ENCODE measurements at regions not wholly inside any gene's neighbourhood (a gene's known extent, or its start where the extent isn't known, plus 50 kb on each side); places are given as distances from the start of the nearest gene placed in this dataset.

DNA sequence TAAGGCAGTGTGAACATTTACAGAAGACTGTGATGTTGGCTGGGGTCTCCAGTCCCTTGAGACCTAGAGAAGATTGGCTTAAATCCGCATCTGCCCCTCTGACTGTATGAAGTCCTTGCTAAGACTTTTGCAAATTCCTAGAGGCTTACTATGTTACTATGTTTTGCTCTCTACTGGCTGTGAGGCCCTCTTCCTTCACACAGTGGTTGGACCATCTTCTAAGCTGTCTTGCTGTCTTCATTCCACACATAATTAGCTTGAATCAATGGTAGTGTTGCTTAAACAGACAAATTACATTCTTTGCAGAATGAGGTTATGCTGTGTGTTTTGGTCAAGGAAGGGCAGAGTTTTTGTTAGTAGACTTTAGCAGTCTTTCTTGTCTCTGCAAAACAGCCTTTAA lies 658.0 kb downstream of the TYW1 start:
- TF ChIP-seq, protein P1, sequence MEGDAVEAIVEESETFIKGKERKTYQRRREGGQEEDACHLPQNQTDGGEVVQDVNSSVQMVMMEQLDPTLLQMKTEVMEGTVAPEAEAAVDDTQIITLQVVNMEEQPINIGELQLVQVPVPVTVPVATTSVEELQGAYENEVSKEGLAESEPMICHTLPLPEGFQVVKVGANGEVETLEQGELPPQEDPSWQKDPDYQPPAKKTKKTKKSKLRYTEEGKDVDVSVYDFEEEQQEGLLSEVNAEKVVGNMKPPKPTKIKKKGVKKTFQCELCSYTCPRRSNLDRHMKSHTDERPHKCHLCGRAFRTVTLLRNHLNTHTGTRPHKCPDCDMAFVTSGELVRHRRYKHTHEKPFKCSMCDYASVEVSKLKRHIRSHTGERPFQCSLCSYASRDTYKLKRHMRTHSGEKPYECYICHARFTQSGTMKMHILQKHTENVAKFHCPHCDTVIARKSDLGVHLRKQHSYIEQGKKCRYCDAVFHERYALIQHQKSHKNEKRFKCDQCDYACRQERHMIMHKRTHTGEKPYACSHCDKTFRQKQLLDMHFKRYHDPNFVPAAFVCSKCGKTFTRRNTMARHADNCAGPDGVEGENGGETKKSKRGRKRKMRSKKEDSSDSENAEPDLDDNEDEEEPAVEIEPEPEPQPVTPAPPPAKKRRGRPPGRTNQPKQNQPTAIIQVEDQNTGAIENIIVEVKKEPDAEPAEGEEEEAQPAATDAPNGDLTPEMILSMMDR (IDR thresholded peaks at IDR 0.05): no peak
- no peak for TF ChIP-seq POLR2AphosphoS5 (IDR thresholded peaks at IDR 0.05)
- TF ChIP-seq POLR2A (IDR thresholded peaks at IDR 0.05): no peak

Data from gastroesophageal sphincter (tissue), 3 donors.